ENCODE measurements at regions not wholly inside any gene's neighbourhood (a gene's known extent, or its start where the extent isn't known, plus 50 kb on each side); places are given as distances from the start of the nearest gene placed in this dataset.

DNA sequence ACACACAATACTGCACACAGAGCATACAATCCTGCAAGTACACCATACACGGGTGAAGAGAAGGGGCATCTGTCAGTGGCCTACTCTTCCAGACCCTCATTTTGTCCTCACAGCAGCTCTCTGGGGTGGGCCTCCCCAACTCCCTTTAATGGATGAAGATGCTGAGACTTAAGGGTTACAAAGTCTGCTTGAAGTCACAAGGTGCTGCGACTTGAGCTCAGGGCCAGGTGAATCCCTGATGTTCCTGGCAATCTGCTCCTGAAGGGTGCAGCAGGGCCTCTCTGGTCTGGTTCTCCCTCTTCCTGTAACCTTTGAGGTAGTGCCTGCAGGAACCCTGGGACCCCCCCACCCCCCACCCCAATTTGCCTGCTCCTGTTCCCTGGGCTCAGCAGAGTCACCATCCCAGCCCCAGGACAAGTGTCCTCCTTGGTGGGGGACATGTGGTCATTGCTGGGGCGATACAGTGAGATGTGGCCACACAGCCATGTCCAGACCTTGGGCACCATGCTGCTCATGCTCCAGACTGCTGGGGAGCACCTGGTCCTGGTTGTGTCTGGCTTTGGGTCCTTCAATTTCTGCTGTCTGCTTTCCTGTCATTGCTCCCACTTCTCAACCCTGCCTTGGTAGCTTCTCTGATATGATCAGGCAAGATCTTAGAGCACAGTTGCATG is 107.5 kb downstream of the METRNL start:
- no peaks in the 10 kb centered on the region for H3K27me3 ChIP-seq (replicated peaks; ENCODE audit: insufficient read depth, low read depth, low read length, poor library complexity)
- TF ChIP-seq EZH2 (IDR thresholded peaks at IDR 0.05; ENCODE audit: borderline replicate concordance, low read depth, low read length, poor library complexity, severe bottlenecking), result no peak
- TF ChIP-seq, protein P1, sequence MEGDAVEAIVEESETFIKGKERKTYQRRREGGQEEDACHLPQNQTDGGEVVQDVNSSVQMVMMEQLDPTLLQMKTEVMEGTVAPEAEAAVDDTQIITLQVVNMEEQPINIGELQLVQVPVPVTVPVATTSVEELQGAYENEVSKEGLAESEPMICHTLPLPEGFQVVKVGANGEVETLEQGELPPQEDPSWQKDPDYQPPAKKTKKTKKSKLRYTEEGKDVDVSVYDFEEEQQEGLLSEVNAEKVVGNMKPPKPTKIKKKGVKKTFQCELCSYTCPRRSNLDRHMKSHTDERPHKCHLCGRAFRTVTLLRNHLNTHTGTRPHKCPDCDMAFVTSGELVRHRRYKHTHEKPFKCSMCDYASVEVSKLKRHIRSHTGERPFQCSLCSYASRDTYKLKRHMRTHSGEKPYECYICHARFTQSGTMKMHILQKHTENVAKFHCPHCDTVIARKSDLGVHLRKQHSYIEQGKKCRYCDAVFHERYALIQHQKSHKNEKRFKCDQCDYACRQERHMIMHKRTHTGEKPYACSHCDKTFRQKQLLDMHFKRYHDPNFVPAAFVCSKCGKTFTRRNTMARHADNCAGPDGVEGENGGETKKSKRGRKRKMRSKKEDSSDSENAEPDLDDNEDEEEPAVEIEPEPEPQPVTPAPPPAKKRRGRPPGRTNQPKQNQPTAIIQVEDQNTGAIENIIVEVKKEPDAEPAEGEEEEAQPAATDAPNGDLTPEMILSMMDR (conservative IDR thresholded peaks at IDR 0.05; ENCODE audit: low read depth, low read length), result no peak
- no peak for DNase-seq (ENCODE audit: low spot score)
- no TSS peak for BruUV-seq (replicated peaks)
- no peaks in the 10 kb centered on the region for H3K36me3 ChIP-seq (ENCODE audit: insufficient read depth, low read length, poor library complexity, severe bottlenecking)
- ChIA-PET POLR2A (ENCODE audit: low non-redundant PET) (no interaction called here), CTCF (no interaction called here)
- intact Hi-C loops (cut with micrococcal nuclease; ENCODE audit: unreplicated experiment), result no loop called here
- H3K4me3 ChIP-seq (ENCODE audit: low read depth, low read length, poor library complexity, severe bottlenecking), result no peak overlapping the region
- H3K27ac ChIP-seq (ENCODE audit: low read depth, low read length, poor library complexity, severe bottlenecking), result no peak overlapping the region
- no peaks in the 10 kb centered on the region for H3K4me1 ChIP-seq (ENCODE audit: insufficient read depth, low read length, poor library complexity, severe bottlenecking)
- H3K9me3 ChIP-seq (ENCODE audit: low read depth, low read length, poor library complexity, severe bottlenecking), result no peaks in the 10 kb centered on the region

DNA sequence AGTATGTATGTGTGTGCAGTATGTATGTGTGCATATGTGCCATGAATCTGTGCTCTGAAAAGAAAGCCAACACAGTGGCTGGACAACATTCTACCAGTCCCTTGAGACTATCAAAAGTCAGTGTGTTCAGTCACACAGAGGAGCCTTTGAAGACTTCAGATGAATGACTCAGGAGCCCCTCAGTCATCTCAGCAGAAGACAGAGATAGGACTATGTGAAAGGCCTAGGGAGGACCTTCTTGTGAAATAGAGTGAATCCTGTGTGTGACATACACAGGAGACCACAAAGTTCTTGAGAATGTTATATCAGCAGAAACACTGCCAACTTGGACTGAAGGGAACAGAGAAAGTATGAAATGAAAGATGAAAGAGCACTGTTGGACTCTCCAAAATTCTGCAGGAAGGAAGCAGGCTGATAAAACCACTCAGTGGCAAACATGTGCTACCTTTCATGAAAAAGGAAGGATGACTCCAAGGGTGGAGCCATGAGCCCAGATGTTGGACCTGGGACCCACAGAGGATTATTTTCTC is 108.4 kb downstream of the METRNL start:
- POLR2A ChIA-PET (ENCODE audit: low non-redundant PET), result no interaction called here
- CTCF ChIA-PET, result no interaction called here
- intact Hi-C loops (cut with micrococcal nuclease; ENCODE audit: unreplicated experiment), result no loop called here
- no peaks in the 10 kb centered on the region for H3K27me3 ChIP-seq (replicated peaks; ENCODE audit: insufficient read depth, low read depth, low read length, poor library complexity)
- no peak overlapping the region for H3K27ac ChIP-seq (ENCODE audit: low read depth, low read length, poor library complexity, severe bottlenecking)
- no peak overlapping the region for H3K4me3 ChIP-seq (ENCODE audit: low read depth, low read length, poor library complexity, severe bottlenecking)
- H3K36me3 ChIP-seq (ENCODE audit: insufficient read depth, low read length, poor library complexity, severe bottlenecking), result no peaks in the 10 kb centered on the region
- H3K9me3 ChIP-seq (ENCODE audit: low read depth, low read length, poor library complexity, severe bottlenecking), result no peaks in the 10 kb centered on the region
- BruUV-seq (replicated peaks), result no TSS peak
- H3K4me1 ChIP-seq (ENCODE audit: insufficient read depth, low read length, poor library complexity, severe bottlenecking), result no peaks in the 10 kb centered on the region
- TF ChIP-seq, protein P1 (conservative IDR thresholded peaks at IDR 0.05; ENCODE audit: low read depth, low read length), result no peak
- TF ChIP-seq EZH2 (IDR thresholded peaks at IDR 0.05; ENCODE audit: borderline replicate concordance, low read depth, low read length, poor library complexity, severe bottlenecking), result no peak
- DNase-seq (ENCODE audit: low spot score), result no peak

DNA sequence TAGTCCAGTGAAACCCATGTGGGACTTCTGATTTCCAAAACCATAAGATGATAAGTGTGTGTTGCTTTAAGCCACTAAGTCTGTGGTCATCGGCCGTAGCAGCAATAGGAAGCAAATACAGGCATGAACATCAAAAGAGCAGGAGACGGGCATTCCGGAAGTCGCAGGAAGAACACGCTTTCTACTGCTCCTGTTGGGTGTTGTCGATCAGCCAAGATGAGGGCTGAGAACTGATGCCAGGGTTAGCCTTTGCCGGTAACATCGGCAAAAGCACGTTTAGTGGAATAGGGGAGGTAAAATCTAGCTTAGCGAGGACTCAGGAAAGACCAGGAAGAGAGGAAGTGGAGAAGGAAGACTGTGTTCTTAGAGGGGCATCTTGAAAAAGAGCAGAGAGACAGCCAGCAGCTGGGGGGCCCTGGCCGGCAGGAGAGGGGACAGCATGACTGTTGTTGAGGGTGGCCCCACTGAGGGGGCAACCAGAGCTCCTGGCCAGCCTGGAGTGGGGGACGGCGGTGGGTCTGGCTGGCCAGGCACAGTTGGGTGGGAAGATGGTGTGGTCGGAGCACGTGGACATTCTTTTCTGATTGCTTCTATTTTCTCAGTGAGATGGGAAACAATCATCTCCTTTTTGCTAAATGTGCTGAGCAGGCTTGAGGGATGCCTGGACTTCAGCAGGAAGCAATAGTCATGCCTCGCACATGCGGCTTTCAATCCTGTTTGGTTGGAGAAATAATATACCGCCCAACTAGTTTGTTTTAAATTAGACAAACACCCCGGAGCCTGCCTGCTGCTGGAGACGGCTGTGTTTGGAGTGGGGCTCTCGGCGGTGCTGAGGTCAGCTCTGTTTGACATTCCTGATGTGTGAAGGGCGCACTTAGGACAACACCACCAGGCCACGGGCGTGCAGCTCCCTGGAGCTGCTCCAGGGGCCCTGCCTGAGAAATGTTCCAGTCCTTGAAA is 109.9 kb downstream of the METRNL start:
- CTCF ChIA-PET, result no interaction called here
- no peaks in the 10 kb centered on the region for H3K9me3 ChIP-seq (ENCODE audit: low read depth, low read length, poor library complexity, severe bottlenecking)
- no peak overlapping the region for H3K27ac ChIP-seq (ENCODE audit: low read depth, low read length, poor library complexity, severe bottlenecking)
- H3K36me3 ChIP-seq (ENCODE audit: insufficient read depth, low read length, poor library complexity, severe bottlenecking), result no peaks in the 10 kb centered on the region
- no peak overlapping the region for H3K4me3 ChIP-seq (ENCODE audit: low read depth, low read length, poor library complexity, severe bottlenecking)
- POLR2A ChIA-PET (ENCODE audit: low non-redundant PET), result no interaction called here
- no peak for DNase-seq (ENCODE audit: low spot score)
- H3K27me3 ChIP-seq (replicated peaks; ENCODE audit: insufficient read depth, low read depth, low read length, poor library complexity), result no peaks in the 10 kb centered on the region
- TF ChIP-seq, protein P1 (conservative IDR thresholded peaks at IDR 0.05; ENCODE audit: low read depth, low read length), result no peak
- TF ChIP-seq EZH2 (IDR thresholded peaks at IDR 0.05; ENCODE audit: borderline replicate concordance, low read depth, low read length, poor library complexity, severe bottlenecking), result no peak
- no peaks in the 10 kb centered on the region for H3K4me1 ChIP-seq (ENCODE audit: insufficient read depth, low read length, poor library complexity, severe bottlenecking)
- intact Hi-C loops (cut with micrococcal nuclease; ENCODE audit: unreplicated experiment), result no loop called here
- no TSS peak for BruUV-seq (replicated peaks)

Measured in A673 (cell line).